Neural cell (in vitro differentiated cells): ENCODE measurements at regions not wholly inside any gene's neighbourhood (a gene's known extent, or its start where the extent isn't known, plus 50 kb on each side); places are given as distances from the start of the nearest gene placed in this dataset.

Source experiments
- H2AFZ ChIP-seq: fragments of 200-600, 300-800 bp; sonication (generic), shearing (Covaris generic); 2 replicates; pipeline ENCODE4 v1.6.0; 2014; ENCODE audit warnings: low read depth, mild to moderate bottlenecking, antibody characterized with exemption, low read length, moderate library complexity
- H3F3A ChIP-seq: fragments of 200-600 bp; shearing (Covaris generic); 2 replicates; pipeline ENCODE4 v1.6.1; 2016; ENCODE audit warnings: mild to moderate bottlenecking, moderate library complexity, mixed read lengths, antibody characterized with exemption, low read length; ENCODE audit not compliant: insufficient read depth, poor library complexity, severe bottlenecking
- H3K27ac ChIP-seq: fragments of 200-600, 300-800 bp; sonication (generic), shearing (Covaris generic); 2 replicates; pipeline ENCODE4 v1.5.1; 2014; ENCODE audit warnings: mild to moderate bottlenecking, low read length, moderate library complexity
- H3K27me3 ChIP-seq: fragments of 300-800, 200-600 bp; sonication (generic), shearing (Covaris generic); 2 replicates; pipeline ENCODE4 v1.6.0; 2014; ENCODE audit warnings: mild to moderate bottlenecking, low read depth, low read length, moderate library complexity; ENCODE audit not compliant: insufficient read depth
- H3K36me3 ChIP-seq: fragments of 300-800, 200-600 bp; sonication (generic), shearing (Covaris generic); 2 replicates; pipeline ENCODE4 v1.5.1; 2014; ENCODE audit warnings: mild to moderate bottlenecking, antibody characterized with exemption, low read length, moderate library complexity; ENCODE audit not compliant: insufficient read depth
- H3K4me2 ChIP-seq: fragments of 300-800, 200-600 bp; sonication (generic), shearing (Covaris generic); 2 replicates; pipeline ENCODE4 v1.6.0; 2014; ENCODE audit warnings: mild to moderate bottlenecking, low read length
- H3K4me3 ChIP-seq: fragments of 300-800, 200-600 bp; sonication (generic), shearing (Covaris generic); 2 replicates; pipeline ENCODE4 v1.5.1; 2014; ENCODE audit warnings: mild to moderate bottlenecking, low read length, moderate library complexity
- H3K79me2 ChIP-seq: fragments of 200-600 bp; shearing (Covaris generic); replicated peaks from 2 replicates; pipeline ENCODE4 v1.6.0; 2014; ENCODE audit warnings: mild to moderate bottlenecking, low read length, moderate library complexity; ENCODE audit not compliant: insufficient read depth
- H3K9ac ChIP-seq: fragments of 300-800, 200-600 bp; sonication (generic), shearing (Covaris generic); 2 replicates; pipeline ENCODE4 v1.6.1; 2016; ENCODE audit warnings: mild to moderate bottlenecking, low read length, mixed read lengths
- H3K9me2 ChIP-seq: fragments of 200-600 bp; shearing (Covaris generic); 2 replicates; pipeline ENCODE4 v1.6.1; 2016; ENCODE audit warnings: mild to moderate bottlenecking, low read length, mixed read lengths; ENCODE audit not compliant: insufficient read depth
- H3K9me3 ChIP-seq: fragments of 200-600, 300-800 bp; sonication (generic), shearing (Covaris generic); 2 replicates; pipeline ENCODE4 v1.6.1; 2016; ENCODE audit warnings: mild to moderate bottlenecking, mixed run types, low read length, moderate library complexity, mixed read lengths
- H4K20me1 ChIP-seq: fragments of 200-600 bp; shearing (Covaris generic); 2 replicates; pipeline ENCODE4 v1.6.1; 2016; ENCODE audit warnings: mild to moderate bottlenecking, mixed run types; ENCODE audit not compliant: insufficient read depth
- EP300 ChIP-seq: fragments of 450-650 bp; conservative IDR thresholded peaks from 2 replicates; pipeline ENCODE4 v1.6.1; 2014; ENCODE audit warnings: antibody characterized with exemption, mild to moderate bottlenecking, moderate library complexity; ENCODE audit not compliant: poor library complexity, severe bottlenecking
- EZH2 ChIP-seq: fragments of 200-600, 300-800 bp; shearing (Covaris generic), sonication (generic); IDR thresholded peaks from 2 replicates; pipeline ENCODE4 v1.6.1; 2014; ENCODE audit warnings: antibody characterized with exemption, low read length, borderline replicate concordance, mild to moderate bottlenecking; ENCODE audit not compliant: insufficient read depth, poor library complexity, severe bottlenecking
- MXI1 ChIP-seq: fragments of 450-650 bp; conservative IDR thresholded peaks from 2 replicates; pipeline ENCODE4 v1.6.1; 2014; ENCODE audit warnings: antibody characterized with exemption, mild to moderate bottlenecking; ENCODE audit not compliant: poor library complexity, severe bottlenecking
- POLR2AphosphoS5 ChIP-seq: IDR thresholded peaks from 2 replicates; pipeline ENCODE4 v1.6.1; 2012
- RAD21 ChIP-seq: fragments of 450-650 bp; conservative IDR thresholded peaks from 2 replicates; pipeline ENCODE4 v1.6.1; 2014; ENCODE audit warnings: antibody characterized with exemption, mild to moderate bottlenecking, moderate library complexity
- SMC3 ChIP-seq: fragments of 450-650 bp; conservative IDR thresholded peaks from 2 replicates; pipeline ENCODE4 v1.6.1; 2014; ENCODE audit warnings: antibody characterized with exemption, mild to moderate bottlenecking, moderate library complexity; ENCODE audit not compliant: poor library complexity
- TAF1 ChIP-seq: IDR thresholded peaks from 2 replicates; pipeline ENCODE4 v1.6.1; 2012; ENCODE audit warnings: low read depth
- TF ChIP-seq, protein P1 (sequence below): fragments of 450-650 bp; IDR thresholded peaks from 2 replicates; pipeline ENCODE4 v1.5.1; 2014; ENCODE audit warnings: antibody characterized with exemption, mild to moderate bottlenecking, moderate library complexity; ENCODE audit not compliant: poor library complexity, severe bottlenecking
- TF ChIP-seq, protein P2 (sequence below): IDR thresholded peaks from 2 replicates; pipeline ENCODE4 v1.6.1; 2012; ENCODE audit warnings: borderline replicate concordance

DNA sequence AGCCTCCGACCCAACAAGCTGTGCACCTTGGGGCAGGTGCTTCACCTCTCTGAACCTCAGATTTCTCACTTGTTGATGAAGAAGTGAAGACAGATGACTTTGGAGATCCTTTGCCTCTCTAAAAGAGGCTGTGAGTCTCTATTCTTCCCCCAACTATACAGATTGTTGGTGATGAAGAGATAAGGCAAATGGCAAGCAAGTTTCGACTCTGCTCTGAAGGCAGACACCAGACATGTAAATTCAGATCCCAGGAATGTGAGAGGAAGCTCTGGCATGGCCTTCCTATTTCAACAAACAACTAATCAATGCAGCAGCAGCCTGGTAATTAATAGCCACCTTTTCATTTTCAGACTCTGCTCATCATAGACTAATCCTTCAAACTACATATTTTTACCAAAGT, 74.2 kb upstream of the EGR2 start:
- no peaks in the 10 kb centered on the region for H3K9me3 ChIP-seq
- no peaks in the 10 kb centered on the region for H3K36me3 ChIP-seq
- H3K27ac ChIP-seq = no peak overlapping the region
- H3K27me3 ChIP-seq = no peaks in the 10 kb centered on the region
- no peaks in the 10 kb centered on the region for H3F3A ChIP-seq
- H4K20me1 ChIP-seq = no peaks in the 10 kb centered on the region
- H3K79me2 ChIP-seq = no peaks in the 10 kb centered on the region
- TF ChIP-seq MXI1 = no peak
- no peak overlapping the region for H3K4me3 ChIP-seq
- H3K9me2 ChIP-seq = no peaks in the 10 kb centered on the region
- H3K4me2 ChIP-seq = no peak overlapping the region
- H2AFZ ChIP-seq = no peak overlapping the region
- no peak overlapping the region for H3K9ac ChIP-seq

DNA sequence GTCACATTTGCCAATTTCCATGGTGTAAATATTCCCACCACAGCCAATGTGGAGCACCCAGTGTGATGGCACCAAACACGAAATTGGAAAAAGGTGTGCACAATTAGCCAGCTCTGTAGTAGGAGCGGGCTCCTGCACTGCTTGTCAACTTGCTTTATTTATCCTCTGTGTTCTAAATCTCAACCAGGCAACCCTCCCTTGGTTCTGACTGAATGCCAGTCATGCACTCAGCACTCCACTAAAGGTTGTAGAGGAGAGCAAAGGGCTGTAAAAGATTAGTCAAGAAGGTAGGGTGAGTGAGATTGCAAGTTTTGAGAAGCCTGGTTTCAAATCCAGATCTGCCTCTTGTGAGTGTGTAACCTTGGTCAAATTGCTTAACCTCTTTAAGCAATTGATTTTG, 71.5 kb upstream of the EGR2 start:
- H3K27ac ChIP-seq = no peak overlapping the region
- no peaks in the 10 kb centered on the region for H3F3A ChIP-seq
- TF ChIP-seq, protein P1, sequence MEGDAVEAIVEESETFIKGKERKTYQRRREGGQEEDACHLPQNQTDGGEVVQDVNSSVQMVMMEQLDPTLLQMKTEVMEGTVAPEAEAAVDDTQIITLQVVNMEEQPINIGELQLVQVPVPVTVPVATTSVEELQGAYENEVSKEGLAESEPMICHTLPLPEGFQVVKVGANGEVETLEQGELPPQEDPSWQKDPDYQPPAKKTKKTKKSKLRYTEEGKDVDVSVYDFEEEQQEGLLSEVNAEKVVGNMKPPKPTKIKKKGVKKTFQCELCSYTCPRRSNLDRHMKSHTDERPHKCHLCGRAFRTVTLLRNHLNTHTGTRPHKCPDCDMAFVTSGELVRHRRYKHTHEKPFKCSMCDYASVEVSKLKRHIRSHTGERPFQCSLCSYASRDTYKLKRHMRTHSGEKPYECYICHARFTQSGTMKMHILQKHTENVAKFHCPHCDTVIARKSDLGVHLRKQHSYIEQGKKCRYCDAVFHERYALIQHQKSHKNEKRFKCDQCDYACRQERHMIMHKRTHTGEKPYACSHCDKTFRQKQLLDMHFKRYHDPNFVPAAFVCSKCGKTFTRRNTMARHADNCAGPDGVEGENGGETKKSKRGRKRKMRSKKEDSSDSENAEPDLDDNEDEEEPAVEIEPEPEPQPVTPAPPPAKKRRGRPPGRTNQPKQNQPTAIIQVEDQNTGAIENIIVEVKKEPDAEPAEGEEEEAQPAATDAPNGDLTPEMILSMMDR = no peak
- TF ChIP-seq TAF1 = no peak
- no peak overlapping the region for H3K9ac ChIP-seq
- no peaks in the 10 kb centered on the region for H3K36me3 ChIP-seq
- no peak overlapping the region for H2AFZ ChIP-seq
- no peaks in the 10 kb centered on the region for H4K20me1 ChIP-seq
- H3K4me2 ChIP-seq = no peak overlapping the region
- H3K9me2 ChIP-seq = no peaks in the 10 kb centered on the region
- no peaks in the 10 kb centered on the region for H3K9me3 ChIP-seq
- H3K79me2 ChIP-seq = no peaks in the 10 kb centered on the region
- H3K4me3 ChIP-seq = no peak overlapping the region
- H3K27me3 ChIP-seq = no peaks in the 10 kb centered on the region

DNA sequence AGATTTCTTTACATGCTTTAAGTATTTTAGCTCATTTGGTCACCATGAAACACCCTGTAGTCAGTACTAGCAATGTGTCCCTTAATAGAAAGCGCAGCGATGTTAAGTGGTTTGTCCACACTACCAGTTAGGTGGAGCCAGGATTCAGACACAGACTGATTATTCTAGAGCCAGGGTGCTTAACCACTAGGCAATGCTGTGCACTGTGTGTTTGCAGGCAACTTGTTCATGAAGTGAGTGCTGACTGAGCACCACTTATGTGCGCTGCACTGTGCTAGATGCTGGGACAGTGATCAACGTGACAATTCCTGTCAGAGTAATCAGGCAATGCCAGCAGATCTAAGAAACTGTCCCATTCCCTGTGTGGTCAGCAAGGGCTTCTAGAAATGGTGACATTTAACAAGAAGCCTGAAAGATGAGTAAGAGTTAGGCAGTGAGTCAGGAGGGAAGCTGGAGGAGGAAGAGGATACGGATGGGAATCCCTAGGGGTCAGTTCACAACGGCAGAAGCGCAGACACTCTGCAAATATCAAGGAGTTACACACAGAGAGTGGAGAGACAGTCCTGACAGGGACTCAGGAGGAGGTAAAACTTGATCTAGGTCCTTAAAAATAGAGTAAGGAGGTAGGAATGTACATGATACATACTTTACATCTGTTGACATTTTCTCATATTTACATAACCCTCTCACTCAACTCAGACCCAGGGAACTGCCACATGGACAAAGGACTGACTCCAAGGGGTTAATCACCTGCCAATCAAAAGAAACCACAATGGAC, 69.7 kb upstream of the EGR2 start:
- H3K4me3 ChIP-seq = no peak overlapping the region
- no peaks in the 10 kb centered on the region for H3K36me3 ChIP-seq

More for the DNA sequence above, 69.7 kb upstream of the EGR2 start:
- no peak for TF ChIP-seq RAD21
- TF ChIP-seq SMC3 = no peak
- no peak for TF ChIP-seq EP300
- no peak for TF ChIP-seq MXI1
- TF ChIP-seq, protein P1 = no peak
- no peak for TF ChIP-seq EZH2
- TF ChIP-seq TAF1 = no peak
- TF ChIP-seq, protein P2, sequence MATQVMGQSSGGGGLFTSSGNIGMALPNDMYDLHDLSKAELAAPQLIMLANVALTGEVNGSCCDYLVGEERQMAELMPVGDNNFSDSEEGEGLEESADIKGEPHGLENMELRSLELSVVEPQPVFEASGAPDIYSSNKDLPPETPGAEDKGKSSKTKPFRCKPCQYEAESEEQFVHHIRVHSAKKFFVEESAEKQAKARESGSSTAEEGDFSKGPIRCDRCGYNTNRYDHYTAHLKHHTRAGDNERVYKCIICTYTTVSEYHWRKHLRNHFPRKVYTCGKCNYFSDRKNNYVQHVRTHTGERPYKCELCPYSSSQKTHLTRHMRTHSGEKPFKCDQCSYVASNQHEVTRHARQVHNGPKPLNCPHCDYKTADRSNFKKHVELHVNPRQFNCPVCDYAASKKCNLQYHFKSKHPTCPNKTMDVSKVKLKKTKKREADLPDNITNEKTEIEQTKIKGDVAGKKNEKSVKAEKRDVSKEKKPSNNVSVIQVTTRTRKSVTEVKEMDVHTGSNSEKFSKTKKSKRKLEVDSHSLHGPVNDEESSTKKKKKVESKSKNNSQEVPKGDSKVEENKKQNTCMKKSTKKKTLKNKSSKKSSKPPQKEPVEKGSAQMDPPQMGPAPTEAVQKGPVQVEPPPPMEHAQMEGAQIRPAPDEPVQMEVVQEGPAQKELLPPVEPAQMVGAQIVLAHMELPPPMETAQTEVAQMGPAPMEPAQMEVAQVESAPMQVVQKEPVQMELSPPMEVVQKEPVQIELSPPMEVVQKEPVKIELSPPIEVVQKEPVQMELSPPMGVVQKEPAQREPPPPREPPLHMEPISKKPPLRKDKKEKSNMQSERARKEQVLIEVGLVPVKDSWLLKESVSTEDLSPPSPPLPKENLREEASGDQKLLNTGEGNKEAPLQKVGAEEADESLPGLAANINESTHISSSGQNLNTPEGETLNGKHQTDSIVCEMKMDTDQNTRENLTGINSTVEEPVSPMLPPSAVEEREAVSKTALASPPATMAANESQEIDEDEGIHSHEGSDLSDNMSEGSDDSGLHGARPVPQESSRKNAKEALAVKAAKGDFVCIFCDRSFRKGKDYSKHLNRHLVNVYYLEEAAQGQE = no peak
- no peak for TF ChIP-seq POLR2AphosphoS5
- Histone ChIP-seq H3K4me2 (no peak overlapping the region), H3K9me3 (no peaks in the 10 kb centered on the region), H3F3A (no peaks in the 10 kb centered on the region), H3K79me2 (no peaks in the 10 kb centered on the region), H3K27ac (no peak overlapping the region), H2AFZ (no peak overlapping the region), H3K9me2 (no peaks in the 10 kb centered on the region), H3K27me3 (no peaks in the 10 kb centered on the region), H3K9ac (no peak overlapping the region), H4K20me1 (no peaks in the 10 kb centered on the region)
